CD4-positive, alpha-beta T cell (primary cell): ENCODE measurements at regions not wholly inside any gene's neighbourhood (a gene's known extent, or its start where the extent isn't known, plus 50 kb on each side); places are given as distances from the start of the nearest gene placed in this dataset.

Source experiments
- ATAC-seq: fragments of 200-7000 bp; cut with Tn5 transposase; one replicate; pipeline ENCODE4 v1.10.0; 2022; ENCODE audit warnings: mild to moderate bottlenecking; ENCODE audit not compliant: poor library complexity
- CTCF ChIA-PET: fragments of 350-600 bp; sonication (Branson Sonifier 250); formaldehyde crosslinking; loops from one replicate; lab custom pipeline; 2021; ENCODE audit warnings: antibody characterized with exemption, inconsistent platforms; lab: Charles Lee
- POLR2A ChIA-PET: fragments of 350-600 bp; sonication (Branson Sonifier 250); formaldehyde crosslinking; loops from one replicate; lab custom pipeline; 2021; ENCODE audit warnings: antibody characterized with exemption, inconsistent platforms; lab: Charles Lee
- DNase-seq, 14 experiments: peaks; one replicate each; pipeline ENCODE4 v3.0.0-alpha.2; 2013 to 2020; ENCODE audit warnings: mixed read lengths in 2 of 14
- H3K27ac ChIP-seq, 2 donors: one replicate each; pipeline versions ENCODE4 v1.5.1 to v1.7.0; 2013; ENCODE audit warnings: low read length in 2 of 2, low read depth in 1 of 2, mild to moderate bottlenecking in 1 of 2
- H3K27me3 ChIP-seq, 2 experiments: 1 replicate in 1 of 2; 2 replicates in 1 of 2; pipeline versions ENCODE4 v1.6.1 to v1.7.0; 2013; ENCODE audit warnings: low read length in 2 of 2, control low read depth in 1 of 2, mild to moderate bottlenecking in 1 of 2, moderate library complexity in 1 of 2; ENCODE audit not compliant: insufficient read depth in 2 of 2, control insufficient read depth in 1 of 2
- H3K36me3 ChIP-seq: one replicate; pipeline ENCODE4 v1.6.1; 2013; ENCODE audit warnings: low read length, control low read depth; ENCODE audit not compliant: insufficient read depth
- H3K4me1 ChIP-seq: one replicate; pipeline ENCODE4 v1.6.1; 2013; ENCODE audit warnings: low read length, control low read depth; ENCODE audit not compliant: insufficient read depth
- H3K4me3 ChIP-seq: one replicate; pipeline ENCODE4 v1.5.1; 2013; ENCODE audit warnings: mild to moderate bottlenecking, low read length, moderate library complexity
- H3K9me3 ChIP-seq, 2 experiments: 1 replicate in 1 of 2; 2 replicates in 1 of 2; pipeline versions ENCODE4 v1.6.1 to v1.7.0; 2013; ENCODE audit warnings: low read length in 2 of 2, mild to moderate bottlenecking in 2 of 2, control low read depth in 1 of 2, moderate library complexity in 1 of 2; ENCODE audit not compliant: control insufficient read depth in 1 of 2, insufficient read depth in 1 of 2
- H3K27ac Mint-ChIP-seq: one replicate; pipeline ENCODE4 v1.8.0; 2020; ENCODE audit warnings: mixed read lengths
- H3K27me3 Mint-ChIP-seq: one replicate; pipeline ENCODE4 v1.8.0; 2021; ENCODE audit warnings: mixed read lengths
- H3K36me3 Mint-ChIP-seq: one replicate; pipeline ENCODE4 v1.8.0; 2021; ENCODE audit warnings: low read depth, mixed read lengths
- H3K4me1 Mint-ChIP-seq: one replicate; pipeline ENCODE4 v1.8.0; 2021; ENCODE audit warnings: low read depth, mixed read lengths
- H3K4me3 Mint-ChIP-seq: one replicate; pipeline ENCODE4 v1.8.0; 2020; ENCODE audit warnings: mild to moderate bottlenecking, mixed read lengths
- H3K9me3 Mint-ChIP-seq: one replicate; pipeline ENCODE4 v1.8.0; 2020; ENCODE audit warnings: mixed read lengths
- intact Hi-C, 2 experiments: fragments of 100-400 bp; cut with DNase I in 1 of 2; cut with micrococcal nuclease in 1 of 2; formaldehyde crosslinking; loops; one replicate each; pipeline versions ENCODE4 v1.15.1 to v1.9.0; 2023 to 2025; cut with DNase I, micrococcal nuclease
- TF ChIP-seq, protein P1 (sequence below): fragments of 200-600 bp; IDR thresholded peaks from one replicate; pipeline ENCODE4 v1.8.0; 2022; ENCODE audit warnings: antibody characterized with exemption, mild to moderate bottlenecking

DNA sequence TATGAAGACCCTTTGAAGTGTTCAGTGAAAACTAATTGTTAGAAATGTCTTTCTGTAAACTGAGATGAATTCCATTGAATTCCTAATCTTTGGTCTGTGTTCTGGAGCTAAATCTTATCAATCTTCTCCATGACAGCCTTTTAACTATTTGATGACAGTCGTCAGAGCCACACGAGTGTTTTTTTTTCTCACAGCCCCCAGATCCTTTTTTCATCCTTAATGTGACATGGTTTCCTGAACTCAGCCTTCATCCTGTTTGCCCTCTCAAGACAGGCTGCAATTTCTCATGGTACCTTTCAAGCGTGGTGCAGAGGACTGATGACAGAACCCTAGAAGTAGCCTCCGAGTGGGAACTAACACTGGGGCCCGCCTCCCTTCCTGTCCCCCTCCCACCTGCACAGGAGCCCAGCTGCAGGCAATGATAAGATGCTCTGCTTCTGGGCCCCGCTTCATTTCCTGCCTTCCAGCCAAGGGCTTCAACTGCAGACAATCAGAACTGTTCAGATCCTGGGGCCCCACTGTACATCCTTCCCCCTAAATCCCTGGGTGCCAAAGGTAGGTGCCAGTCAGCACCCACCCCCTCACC is 114.6 kb upstream of the VAV3 start:
- ATAC-seq (peak; percentile 75), DNase-seq (peak; percentile 15 to 80 (median 48))
- H3K27ac ChIP-seq: peak overlapping the region; percentile 39 to 73
- H3K27ac Mint-ChIP-seq: peak overlapping the region; percentile 79
- H3K9me3 Mint-ChIP-seq: no peaks in the 10 kb centered on the region
- H3K27me3 ChIP-seq: no peaks in the 10 kb centered on the region
- no peaks in the 10 kb centered on the region for H3K27me3 Mint-ChIP-seq
- intact Hi-C loops: loop anchor here in 1 of 2 experiments (2.0 to 5.0 kb wide), 2 partner anchors 37 to 115 kb away; partner anchors contain the start of gene VAV3
- ChIA-PET CTCF (no interaction called here), POLR2A (interaction anchor here (1.1 kb wide), 1 partner anchor 28 kb away, joined by 3 read pairs; no protein-coding TSS in a partner anchor)
- peaks cover 48% of the 10 kb centered on the region for H3K4me1 ChIP-seq
- H3K36me3 Mint-ChIP-seq: no peaks in the 10 kb centered on the region
- no peaks in the 10 kb centered on the region for H3K36me3 ChIP-seq
- peak overlapping the region; percentile 43 for H3K4me3 Mint-ChIP-seq
- H3K9me3 ChIP-seq: no peaks in the 10 kb centered on the region
- H3K4me3 ChIP-seq: no peak overlapping the region
- TF ChIP-seq, protein P1, sequence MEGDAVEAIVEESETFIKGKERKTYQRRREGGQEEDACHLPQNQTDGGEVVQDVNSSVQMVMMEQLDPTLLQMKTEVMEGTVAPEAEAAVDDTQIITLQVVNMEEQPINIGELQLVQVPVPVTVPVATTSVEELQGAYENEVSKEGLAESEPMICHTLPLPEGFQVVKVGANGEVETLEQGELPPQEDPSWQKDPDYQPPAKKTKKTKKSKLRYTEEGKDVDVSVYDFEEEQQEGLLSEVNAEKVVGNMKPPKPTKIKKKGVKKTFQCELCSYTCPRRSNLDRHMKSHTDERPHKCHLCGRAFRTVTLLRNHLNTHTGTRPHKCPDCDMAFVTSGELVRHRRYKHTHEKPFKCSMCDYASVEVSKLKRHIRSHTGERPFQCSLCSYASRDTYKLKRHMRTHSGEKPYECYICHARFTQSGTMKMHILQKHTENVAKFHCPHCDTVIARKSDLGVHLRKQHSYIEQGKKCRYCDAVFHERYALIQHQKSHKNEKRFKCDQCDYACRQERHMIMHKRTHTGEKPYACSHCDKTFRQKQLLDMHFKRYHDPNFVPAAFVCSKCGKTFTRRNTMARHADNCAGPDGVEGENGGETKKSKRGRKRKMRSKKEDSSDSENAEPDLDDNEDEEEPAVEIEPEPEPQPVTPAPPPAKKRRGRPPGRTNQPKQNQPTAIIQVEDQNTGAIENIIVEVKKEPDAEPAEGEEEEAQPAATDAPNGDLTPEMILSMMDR: no peak
- H3K4me1 Mint-ChIP-seq: peaks cover 79% of the 10 kb centered on the region

DNA sequence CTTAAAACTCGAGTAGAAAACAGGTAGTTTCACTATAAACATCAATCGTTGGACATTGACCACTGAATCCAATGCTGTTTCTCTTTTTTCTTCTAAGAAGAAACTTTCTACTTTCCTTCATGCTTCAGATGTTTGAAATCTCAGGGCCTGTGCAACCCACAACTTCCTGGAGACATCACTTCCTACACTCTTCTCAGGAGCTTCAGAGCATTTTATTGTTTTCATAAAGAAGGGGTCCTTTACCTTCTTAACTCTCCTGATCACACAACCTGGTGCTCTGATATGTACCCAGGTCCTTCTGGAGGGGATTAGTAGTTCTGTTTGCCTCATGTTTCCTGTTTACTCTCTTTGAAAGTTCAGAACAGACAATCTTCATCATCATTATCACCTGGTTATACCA is 113.0 kb upstream of the VAV3 start:
- H3K4me3 Mint-ChIP-seq: peak overlapping the region; percentile 73
- Histone ChIP-seq H3K4me3 (no peak overlapping the region), H3K27me3 (no peaks in the 10 kb centered on the region), H3K27ac (peak overlapping the region; percentile 46 to 73), H3K9me3 (no peaks in the 10 kb centered on the region), H3K36me3 (no peaks in the 10 kb centered on the region), H3K4me1 (peaks cover 42% of the 10 kb centered on the region)
- H3K9me3 Mint-ChIP-seq: no peaks in the 10 kb centered on the region
- H3K4me1 Mint-ChIP-seq: peaks cover 73% of the 10 kb centered on the region
- intact Hi-C loops: loop anchor here in 1 of 2 experiments (2.0 to 5.0 kb wide), 2 partner anchors 36 to 113 kb away; partner anchors contain the start of gene VAV3
- POLR2A ChIA-PET: interaction anchor here (0.8 to 1.3 kb wide), 8 partner anchors 10 to 293 kb away, joined by 3 to 5 read pairs (median 3); partner anchors contain the start of gene VAV3
- H3K27ac Mint-ChIP-seq: peak overlapping the region; percentile 79
- H3K27me3 Mint-ChIP-seq: no peaks in the 10 kb centered on the region
- peak; percentile 68 for ATAC-seq
- TF ChIP-seq, protein P1: no peak
- no peaks in the 10 kb centered on the region for H3K36me3 Mint-ChIP-seq
- CTCF ChIA-PET: no interaction called here
- DNase-seq: peak in 4 of 14 experiments; percentile 39 to 66 (median 42)

DNA sequence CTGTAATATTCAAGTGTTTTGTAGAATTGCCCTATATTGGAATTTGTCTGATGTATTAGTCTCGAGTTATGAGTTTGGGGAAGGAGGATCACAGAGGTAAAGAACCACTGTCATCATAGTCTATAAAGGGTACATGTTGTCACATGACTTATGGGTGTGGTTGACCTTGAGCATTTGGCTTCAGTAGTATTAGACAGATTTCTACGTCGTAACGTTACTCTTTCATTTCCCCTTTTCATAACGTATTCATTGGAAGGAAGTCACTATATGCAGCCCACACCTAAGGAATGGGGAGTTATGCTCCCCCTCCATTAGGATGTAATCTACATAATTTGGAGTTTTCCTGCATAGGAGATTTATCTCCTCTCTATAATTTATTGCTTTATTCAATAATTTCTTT is 110.1 kb upstream of the VAV3 start:
- peaks cover 56% of the 10 kb centered on the region for H3K4me1 Mint-ChIP-seq
- no peaks in the 10 kb centered on the region for H3K9me3 Mint-ChIP-seq
- Histone ChIP-seq H3K4me1 (peaks cover 19% of the 10 kb centered on the region), H3K36me3 (no peaks in the 10 kb centered on the region), H3K4me3 (no peak overlapping the region), H3K27me3 (no peaks in the 10 kb centered on the region), H3K9me3 (no peaks in the 10 kb centered on the region), H3K27ac (no peak overlapping the region)
- CTCF ChIA-PET: no interaction called here
- H3K27ac Mint-ChIP-seq: no peak overlapping the region
- H3K27me3 Mint-ChIP-seq: no peaks in the 10 kb centered on the region
- TF ChIP-seq, protein P1: no peak
- no peaks in the 10 kb centered on the region for H3K36me3 Mint-ChIP-seq
- intact Hi-C loops: loop anchor here in 1 of 2 experiments (5.0 kb wide), 1 partner anchor 33 kb away; no protein-coding TSS in a partner anchor
- H3K4me3 Mint-ChIP-seq: no peak overlapping the region
- POLR2A ChIA-PET: no interaction called here
- peak in 3 of 14 experiments; percentile 28 to 49 (median 41) for DNase-seq
- no peak for ATAC-seq
